Embryonic facial prominence (tissue), 1 donor: ENCODE measurements at regions not wholly inside any gene's neighbourhood (a gene's known extent, or its start where the extent isn't known, plus 50 kb on each side); places are given as distances from the start of the nearest gene placed in this dataset.
"Not testable (repeated sequence)": the region's sequence is repeated elsewhere in the genome, so short reads cannot be mapped to it uniquely, and the experiment has no call there.

Experiments
- DNase-seq: peaks from one replicate; pipeline ENCODE4 v3.0.0-alpha.2; 2016; ENCODE audit errors: extremely low spot score

GRCh38 chr20:51126337-51126736, 103.4 kb upstream of the KCNG1 start:
- DNase-seq = no peak

GRCh38 chr20:51125780-51126179, 102.9 kb upstream of the KCNG1 start:
- DNase-seq = no peak

GRCh38 chr20:51125105-51125504, 102.2 kb upstream of the KCNG1 start:
- no peak for DNase-seq

GRCh38 chr20:51123887-51124286, 101.0 kb upstream of the KCNG1 start:
- DNase-seq = not testable (repeated sequence)

- DNase-seq = no peak
Observed at GRCh38 chr20:51122931-51123658, 100.2 kb upstream of the KCNG1 start.

GRCh38 chr20:51121901-51122412, 99.0 kb upstream of the KCNG1 start:
- no peak for DNase-seq

- DNase-seq = no peak
Observed at GRCh38 chr20:51121272-51121671, 98.4 kb upstream of the KCNG1 start.

- no peak for DNase-seq
Observed at GRCh38 chr20:51120868-51121267, 98.0 kb upstream of the KCNG1 start.

- DNase-seq = no peak
Observed at GRCh38 chr20:51120438-51120837, 97.5 kb upstream of the KCNG1 start.

GRCh38 chr20:51119914-51120313, 97.0 kb upstream of the KCNG1 start:
- no peak for DNase-seq

- DNase-seq = no peak
Observed at GRCh38 chr20:51118985-51119527, 96.1 kb upstream of the KCNG1 start.

- DNase-seq = no peak
Observed at GRCh38 chr20:51118216-51118615, 95.3 kb upstream of the KCNG1 start.

- DNase-seq = no peak
Observed at GRCh38 chr20:51116765-51117686, 94.1 kb upstream of the KCNG1 start.

GRCh38 chr20:51111290-51111689, 88.4 kb upstream of the KCNG1 start:
- DNase-seq = no peak

- DNase-seq = no peak
Observed at GRCh38 chr20:51108638-51109363, 85.9 kb upstream of the KCNG1 start.

GRCh38 chr20:51106011-51106410, 83.1 kb upstream of the KCNG1 start:
- no peak for DNase-seq

- DNase-seq = no peak
Observed at GRCh38 chr20:51104960-51105920, 82.3 kb upstream of the KCNG1 start.

GRCh38 chr20:51100617-51101016, 77.7 kb upstream of the KCNG1 start:
- no peak for DNase-seq

- DNase-seq = no peak
Observed at GRCh38 chr20:51098284-51098810, 75.4 kb upstream of the KCNG1 start.
